ENCODE measurements at regions not wholly inside any gene's neighbourhood (a gene's known extent, or its start where the extent isn't known, plus 50 kb on each side); places are given as distances from the start of the nearest gene placed in this dataset.

DNA sequence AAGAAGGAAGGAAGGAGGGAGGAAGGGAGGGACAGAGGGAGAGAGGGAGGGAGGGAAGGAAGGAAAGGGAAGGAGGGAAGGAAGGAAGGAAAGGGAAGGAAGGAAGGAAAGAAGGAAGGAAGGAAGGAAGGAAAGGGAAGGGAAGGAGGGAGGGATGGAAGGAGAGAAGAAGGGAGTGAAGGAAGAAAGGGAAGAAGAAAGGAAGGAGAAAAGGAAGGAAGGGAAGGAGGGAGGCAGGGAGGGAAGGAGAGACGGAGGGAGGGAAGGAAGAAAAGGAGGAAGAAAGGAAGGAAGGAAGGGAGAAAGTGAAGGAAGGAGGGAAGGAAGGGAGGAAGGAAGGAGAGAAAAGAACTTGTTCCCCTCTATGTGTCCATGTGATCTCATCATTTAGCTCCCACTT is 465.0 kb downstream of the KCTD8 start:
- Histone ChIP-seq H4K20me1 (replicated peaks; ENCODE audit: control insufficient read depth, extremely low read depth, insufficient read depth, low read length) (no peaks in the 10 kb centered on the region), H3K4me2 (ENCODE audit: insufficient read depth, low read length) (no peak overlapping the region), H3K36me3 (ENCODE audit: control insufficient read depth in 2 of 2, extremely low read depth in 1 of 2, insufficient read depth in 2 of 2, low read length in 2 of 2) (no peaks in the 10 kb centered on the region), H3K9me1 (replicated peaks; ENCODE audit: control insufficient read depth, extremely low read depth, insufficient read depth, low read length) (no peaks in the 10 kb centered on the region), H3K27ac (ENCODE audit: insufficient read depth, low read depth, low read length) (no peak overlapping the region), H2AFZ (ENCODE audit: low read depth, low read length) (no peak overlapping the region), H3K27me3 (ENCODE audit: control insufficient read depth in 2 of 2, insufficient read depth in 2 of 2, low read length in 2 of 2) (no peaks in the 10 kb centered on the region), H3K4me1 (ENCODE audit: control insufficient read depth, extremely low read depth, insufficient read depth, low read length) (peaks cover 3% of the 10 kb centered on the region), H3K79me2 (ENCODE audit: control insufficient read depth, insufficient read depth, low read length) (no peaks in the 10 kb centered on the region), H3K9ac (replicated peaks; ENCODE audit: extremely low read depth, insufficient read depth, low read length) (no peak overlapping the region), H3K9me3 (replicated peaks; ENCODE audit: control insufficient read depth, insufficient read depth, low read length) (no peaks in the 10 kb centered on the region), H3K4me3 (replicated peaks in 1 of 3; ENCODE audit: insufficient read depth in 1 of 3, low read depth in 1 of 3, low read length in 3 of 3) (no peak overlapping the region)
- BruUV-seq (replicated peaks) = no TSS peak
- intact Hi-C loops (cut with micrococcal nuclease) = no loop called here
- DNase-seq (ENCODE audit: low read depth, low spot score) (no peak), FAIRE-seq (no peak)
- dilution Hi-C loops (cut with MboI; ENCODE audit: extremely low pct_ligation_motif_present, low sequenced_read_pairs) = no loop called here
- ChIA-PET POLR2A (no interaction called here), CTCF (no interaction called here)
- TF ChIP-seq FOS (IDR thresholded peaks at IDR 0.05; ENCODE audit: borderline replicate concordance, insufficient read depth, low read length) (no peak), MYC (IDR thresholded peaks at IDR 0.05; ENCODE audit: low read depth, low read length) (no peak), POLR2A (IDR thresholded peaks at IDR 0.05; ENCODE audit: low read depth, low read length) (no peak)
- TF ChIP-seq, protein P1, sequence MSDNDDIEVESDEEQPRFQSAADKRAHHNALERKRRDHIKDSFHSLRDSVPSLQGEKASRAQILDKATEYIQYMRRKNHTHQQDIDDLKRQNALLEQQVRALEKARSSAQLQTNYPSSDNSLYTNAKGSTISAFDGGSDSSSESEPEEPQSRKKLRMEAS (IDR thresholded peaks at IDR 0.05; ENCODE audit: insufficient read depth, insufficient read length) = no peak

DNA sequence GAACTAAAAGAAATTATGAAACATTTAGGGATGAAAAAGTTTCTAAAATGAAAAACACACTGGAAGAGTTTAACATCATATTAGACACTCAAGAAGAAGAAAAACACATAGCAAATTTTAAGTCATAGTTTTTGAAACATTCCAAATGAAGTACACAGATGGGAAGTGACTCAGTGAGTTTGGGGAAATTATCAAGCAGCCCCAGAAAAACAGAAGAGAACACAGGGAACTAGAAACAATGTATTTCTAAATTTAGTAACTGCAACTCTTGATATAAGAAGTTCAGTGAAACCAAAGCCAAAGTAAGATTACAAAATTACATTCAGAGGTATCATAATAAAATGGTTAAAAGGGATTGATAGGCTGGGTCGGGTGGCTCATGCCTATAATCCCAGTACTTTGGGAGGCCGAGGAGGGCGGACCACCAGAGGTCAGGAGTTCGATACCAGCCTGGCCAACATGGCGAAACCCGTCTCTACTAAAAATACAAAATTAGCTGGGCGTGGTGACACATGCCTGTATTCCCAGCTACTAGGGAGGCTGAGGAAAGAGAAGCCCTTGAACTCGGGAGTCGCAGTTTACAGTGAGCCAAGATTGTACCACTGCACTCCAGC is 461.2 kb downstream of the KCTD8 start:
- no peak overlapping the region for H3K4me2 ChIP-seq (ENCODE audit: insufficient read depth, low read length)
- TF ChIP-seq POLR2A (IDR thresholded peaks at IDR 0.05; ENCODE audit: low read depth, low read length) (no peak), EZH2 (IDR thresholded peaks at IDR 0.05; ENCODE audit: borderline replicate concordance, low read depth, low read length, severe bottlenecking) (no peak), GATA2 (IDR thresholded peaks at IDR 0.05; ENCODE audit: insufficient read depth, insufficient read length, low read depth, low read length) (no peak), JUN (IDR thresholded peaks at IDR 0.05; ENCODE audit: borderline replicate concordance, insufficient read depth, insufficient read length, low read depth) (peak; percentile 28)
- H3K9me3 ChIP-seq (replicated peaks; ENCODE audit: control insufficient read depth, insufficient read depth, low read length) = no peaks in the 10 kb centered on the region
- H4K20me1 ChIP-seq (replicated peaks; ENCODE audit: control insufficient read depth, extremely low read depth, insufficient read depth, low read length) = no peaks in the 10 kb centered on the region
- ChIA-PET POLR2A (no interaction called here), CTCF (no interaction called here)
- no peaks in the 10 kb centered on the region for H3K36me3 ChIP-seq (ENCODE audit: control insufficient read depth in 2 of 2, extremely low read depth in 1 of 2, insufficient read depth in 2 of 2, low read length in 2 of 2)
- no peaks in the 10 kb centered on the region for H3K79me2 ChIP-seq (ENCODE audit: control insufficient read depth, insufficient read depth, low read length)
- DNase-seq (ENCODE audit: low read depth, low spot score) = peak; percentile 35
- intact Hi-C loops (cut with micrococcal nuclease) (no loop called here), dilution Hi-C loops (cut with MboI; ENCODE audit: extremely low pct_ligation_motif_present, low sequenced_read_pairs) (no loop called here)
- H3K27me3 ChIP-seq (ENCODE audit: control insufficient read depth in 2 of 2, insufficient read depth in 2 of 2, low read length in 2 of 2) = no peaks in the 10 kb centered on the region
- no peak overlapping the region for H3K27ac ChIP-seq (ENCODE audit: insufficient read depth, low read depth, low read length)
- no TSS peak for BruUV-seq (replicated peaks)
- H3K4me3 ChIP-seq (replicated peaks in 1 of 3; ENCODE audit: insufficient read depth in 1 of 3, low read depth in 1 of 3, low read length in 3 of 3) = no peak overlapping the region
- no peak overlapping the region for H2AFZ ChIP-seq (ENCODE audit: low read depth, low read length)
- no peak overlapping the region for H3K9ac ChIP-seq (replicated peaks; ENCODE audit: extremely low read depth, insufficient read depth, low read length)
- FAIRE-seq = no peak
- H3K9me1 ChIP-seq (replicated peaks; ENCODE audit: control insufficient read depth, extremely low read depth, insufficient read depth, low read length) = no peaks in the 10 kb centered on the region
- H3K4me1 ChIP-seq (ENCODE audit: control insufficient read depth, extremely low read depth, insufficient read depth, low read length) = peaks cover 3% of the 10 kb centered on the region
